GM12878 (cell line): ENCODE measurements at regions not wholly inside any gene's neighbourhood (a gene's known extent, or its start where the extent isn't known, plus 50 kb on each side); places are given as distances from the start of the nearest gene placed in this dataset.

Experiments
- ATAC-seq: fragments of 200-7000 bp; cut with Tn5 transposase; 3 replicates; pipeline ENCODE4 v1.9.1; 2020; ENCODE audit warnings: mild to moderate bottlenecking, moderate library complexity
- BruUV-seq: library from RNA; stranded (reverse); fragments of 400-500 nt; replicated peaks from 2 replicates; lab custom pipeline; 2021; lab: Mats Ljungman, UMichigan
- CTCF ChIA-PET: fragments of 300-600 bp; sonication (Branson Sonifier 250); formaldehyde crosslinking; extraction: SDS; loops from one replicate; lab custom pipeline; 2021; ENCODE audit warnings: inconsistent platforms; lab: Yijun Ruan, JAX
- POLR2A ChIA-PET: fragments of 350-600 bp; formaldehyde crosslinking; extraction: SDS; loops from one replicate; lab custom pipeline; 2021; ENCODE audit warnings: inconsistent platforms; lab: Charles Lee
- RAD21 ChIA-PET: fragments of 300-600 bp; sonication (Branson Sonifier 250); formaldehyde crosslinking; loops from one replicate; lab custom pipeline; 2023; ENCODE audit warnings: antibody characterized with exemption; ENCODE audit not compliant: unreplicated experiment; lab: Charles Lee
- SMC1A ChIA-PET: fragments of 300-600 bp; sonication (Branson Sonifier 250); formaldehyde crosslinking; loops from one replicate; lab custom pipeline; 2023; ENCODE audit not compliant: unreplicated experiment, uncharacterized antibody; lab: Charles Lee
- DNase-seq: peaks from one replicate; pipeline ENCODE4 v3.0.0-alpha.2; 2011; ENCODE audit warnings: low read depth, low spot score
- FAIRE-seq: peaks from 3 replicates; lab custom pipeline; 2011; peaks lifted over from hg19 to GRCh38; lab: Jason Lieb, UNC
- H2AFZ ChIP-seq: 2 replicates; pipeline ENCODE4 v1.6.0; 2011; ENCODE audit warnings: low read depth, low read length, control low read depth; ENCODE audit not compliant: control insufficient read depth
- H3K27ac ChIP-seq: 2 replicates; pipeline ENCODE4 v1.5.1; 2011; ENCODE audit warnings: control low read depth; ENCODE audit not compliant: control insufficient read depth, insufficient read depth
- H3K27me3 ChIP-seq, 2 experiments: replicated peaks in 1 of 2; 2 replicates each; pipeline versions ENCODE4 v1.6.0 to v1.6.1; 2011; ENCODE audit warnings: low read length in 1 of 2; ENCODE audit not compliant: control insufficient read depth in 2 of 2, insufficient read depth in 2 of 2
- H3K36me3 ChIP-seq, 2 experiments: 2 replicates each; pipeline ENCODE4 v1.5.1; 2011; ENCODE audit warnings: low read length in 1 of 2; ENCODE audit not compliant: control insufficient read depth in 2 of 2, insufficient read depth in 2 of 2
- H3K4me1 ChIP-seq: 2 replicates; pipeline ENCODE4 v1.6.1; 2011; ENCODE audit warnings: mild to moderate bottlenecking, low read length, moderate library complexity, mixed read lengths; ENCODE audit not compliant: control insufficient read depth, insufficient read depth
- H3K4me2 ChIP-seq: 2 replicates; pipeline ENCODE4 v1.6.0; 2011; ENCODE audit warnings: control low read depth; ENCODE audit not compliant: control insufficient read depth, insufficient read depth
- H3K4me3 ChIP-seq: fragments of 200-600 bp; sonication (generic); 2 replicates; pipeline ENCODE4 v1.5.1; 2016
- H3K79me2 ChIP-seq: 2 replicates; pipeline ENCODE4 v1.6.0; 2011; ENCODE audit warnings: low read length; ENCODE audit not compliant: control insufficient read depth, insufficient read depth
- H3K9ac ChIP-seq: 2 replicates; pipeline ENCODE4 v1.8.0; 2011; ENCODE audit warnings: low read length, control low read depth, mixed read lengths; ENCODE audit not compliant: control insufficient read depth, insufficient read depth
- H3K9me3 ChIP-seq: replicated peaks from 3 replicates; pipeline ENCODE4 v1.5.1; 2011; ENCODE audit warnings: mild to moderate bottlenecking, low read length; ENCODE audit not compliant: control insufficient read depth, insufficient read depth
- H4K20me1 ChIP-seq: 2 replicates; pipeline ENCODE4 v1.6.0; 2011; ENCODE audit not compliant: control insufficient read depth, insufficient read depth
- BRCA1 ChIP-seq: IDR thresholded peaks from 2 replicates; pipeline ENCODE4 v1.6.1; 2011; ENCODE audit warnings: low read depth, low read length, improper control_type of control experiment
- CBFB ChIP-seq: IDR thresholded peaks from 2 replicates; pipeline ENCODE4 v1.6.1; 2016; ENCODE audit warnings: antibody characterized with exemption, low read depth
- ETV6 ChIP-seq, 2 experiments: fragments of 450-650 bp in 1 of 2; IDR thresholded peaks in 1 of 2; conservative IDR thresholded peaks in 1 of 2; 2 replicates each; pipeline ENCODE4 v1.6.1; 2014; ENCODE audit warnings: antibody characterized with exemption in 1 of 2, borderline replicate concordance in 1 of 2, low read depth in 1 of 2, mild to moderate bottlenecking in 1 of 2, moderate library complexity in 1 of 2
- IKZF1 ChIP-seq: fragments of 450-650 bp; conservative IDR thresholded peaks from 2 replicates; pipeline ENCODE4 v1.6.1; 2017; ENCODE audit warnings: antibody characterized with exemption, mild to moderate bottlenecking
- IKZF2 ChIP-seq, 2 experiments: fragments of 450-650 bp; IDR thresholded peaks; 2 replicates each; pipeline ENCODE4 v1.6.1; 2017; ENCODE audit warnings: mild to moderate bottlenecking in 2 of 2, moderate library complexity in 2 of 2
- MLLT1 ChIP-seq: fragments of 450-650 bp; IDR thresholded peaks from 2 replicates; pipeline ENCODE4 v1.6.1; 2016; ENCODE audit warnings: mild to moderate bottlenecking
- NR2C1 ChIP-seq: fragments of 450-650 bp; IDR thresholded peaks from 2 replicates; pipeline ENCODE4 v1.6.1; 2017; ENCODE audit warnings: antibody characterized with exemption, mild to moderate bottlenecking, moderate library complexity
- NR2F1 ChIP-seq: fragments of 450-650 bp; conservative IDR thresholded peaks from 2 replicates; pipeline ENCODE4 v1.6.1; 2017; ENCODE audit warnings: mild to moderate bottlenecking
- RELB ChIP-seq: fragments of 450-650 bp; IDR thresholded peaks from 2 replicates; pipeline ENCODE4 v1.6.1; 2017; ENCODE audit warnings: low read depth, mild to moderate bottlenecking, moderate library complexity
- SMARCA5 ChIP-seq: fragments of 450-650 bp; IDR thresholded peaks from 2 replicates; pipeline ENCODE4 v1.6.1; 2017; ENCODE audit warnings: mild to moderate bottlenecking
- ZNF217 ChIP-seq: fragments of 450-650 bp; IDR thresholded peaks from 2 replicates; pipeline ENCODE4 v1.6.1; 2017; ENCODE audit warnings: antibody characterized with exemption, mild to moderate bottlenecking
- ZNF622 ChIP-seq: fragments of 450-650 bp; IDR thresholded peaks from 2 replicates; pipeline ENCODE4 v1.6.1; 2017; ENCODE audit warnings: mild to moderate bottlenecking, inconsistent platforms
- ZNF687 ChIP-seq: fragments of 450-650 bp; IDR thresholded peaks from 2 replicates; pipeline ENCODE4 v1.6.1; 2017; ENCODE audit warnings: mild to moderate bottlenecking, moderate library complexity
- WGBS: methylation state at CpG from one replicate; pipeline ENCODE4 v1.1.6; 2016; ENCODE audit warnings: low lambda C conversion rate; ENCODE audit not compliant: insufficient replicate concordance, insufficient coverage; ENCODE audit errors: missing lambda C conversion rate; 5-methylcytosine and 5-hydroxymethylcytosine counted together
- in situ Hi-C: fragments of 300-500 bp; cut with MboI; formaldehyde crosslinking; loops from 9 replicates; pipeline ENCODE4 v1.14.3; 2018; ENCODE audit warnings: mixed read lengths
- intact Hi-C: fragments of 100-400 bp; cut with micrococcal nuclease; formaldehyde crosslinking; loops from one replicate; pipeline ENCODE4 v1.14.2; 2022; ENCODE audit not compliant: unreplicated experiment

GRCh38 chr1:228860911-228861831 lies 125.9 kb downstream of the RHOU start:
- ChIA-PET SMC1A (interaction anchor here (1.1 to 1.5 kb wide), 4 partner anchors 11 to 34 kb away, joined by 3 to 6 read pairs (median 4); no protein-coding TSS in a partner anchor), POLR2A (interaction anchor here (0.5 to 0.8 kb wide), 3 partner anchors 9 to 1387 kb away, joined by 3 to 5 read pairs (median 3); no protein-coding TSS in a partner anchor), CTCF (no interaction called here), RAD21 (interaction anchor here (0.6 to 4.1 kb wide), 4 partner anchors 11 to 134 kb away, joined by 3 to 33 read pairs (median 6); no protein-coding TSS in a partner anchor)
- no peak overlapping the region for H2AFZ ChIP-seq
- FAIRE-seq, result no peak
- peak; percentile 88 for ATAC-seq
- WGBS, result under 1% methylated on average over 14 of the region's 16 CpGs
- BruUV-seq, result no TSS peak
- DNase-seq, result peak; percentile 44
- no peaks in the 10 kb centered on the region for H3K36me3 ChIP-seq
- H3K27ac ChIP-seq, result no peak overlapping the region
- H3K4me2 ChIP-seq, result no peak overlapping the region
- H3K9ac ChIP-seq, result no peak overlapping the region
- no peaks in the 10 kb centered on the region for H3K9me3 ChIP-seq
- no peaks in the 10 kb centered on the region for H4K20me1 ChIP-seq
- no peaks in the 10 kb centered on the region for H3K79me2 ChIP-seq
- in situ Hi-C loops, result no loop called here
- intact Hi-C loops, result no loop called here
- no peak overlapping the region for H3K4me3 ChIP-seq
- H3K4me1 ChIP-seq, result no peaks in the 10 kb centered on the region
- peaks cover 0 to 4% of the 10 kb centered on the region in 2 experiments; a peak in 2 of 4 replicates for H3K27me3 ChIP-seq
- TF ChIP-seq ZNF217 (0 out of 2 replicates have a peak, but pooled peaks have one; percentile 46), ZNF622 (no peak), ZNF687 (peak; percentile 53; the same call in 1 of the 2 replicates), MLLT1 (0 out of 2 replicates have a peak, but pooled peaks have one; percentile 18), IKZF2 (IDR thresholded peaks at IDR 0.05) (peak in 1 of 2 experiments; percentile 24; a peak in 2 of 4 replicates), RELB (no peak), SMARCA5 (no peak), NR2F1 (peak; percentile 93), ETV6 (conservative IDR thresholded peaks at IDR 0.05 in 1 of 2, IDR thresholded peaks at IDR 0.05 in 1 of 2; ENCODE audit: borderline replicate concordance in 1 of 2, low read depth in 1 of 2) (no peak), BRCA1 (no peak), CBFB (no peak), NR2C1 (peak; percentile 32; the same call in 1 of the 2 replicates), IKZF1 (0 out of 2 replicates have a peak, but pooled peaks have one; percentile 19)
